GM21381 (cell line): ENCODE measurements at regions not wholly inside any gene's neighbourhood (a gene's known extent, or its start where the extent isn't known, plus 50 kb on each side); places are given as distances from the start of the nearest gene placed in this dataset.

Experiments used
- ATAC-seq: cut with Tn5 transposase; IDR thresholded peaks from one replicate; pipeline ENCODE4 v1.9.1; 2021; ENCODE audit warnings: mild to moderate bottlenecking, moderate library complexity; ENCODE audit not compliant: unreplicated experiment

DNA sequence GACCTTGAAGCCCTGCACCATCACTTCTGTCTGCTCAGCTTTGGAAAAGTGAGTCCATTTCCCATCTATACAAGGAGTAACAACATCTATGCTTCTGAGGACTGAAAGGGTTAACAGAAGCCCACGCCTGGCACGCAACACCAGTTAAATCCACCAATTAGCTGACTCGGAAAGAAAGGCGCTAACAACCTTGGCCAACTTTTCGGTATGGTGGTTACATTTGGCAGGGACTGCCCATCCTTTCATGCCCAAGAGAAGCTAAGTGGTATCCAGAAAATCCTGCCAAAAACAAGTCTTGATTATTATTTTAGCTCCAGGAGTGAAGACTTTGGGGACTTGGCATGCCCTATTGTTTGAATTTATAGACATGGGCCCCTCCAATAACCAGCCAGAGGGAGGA lies 202.3 kb upstream of the RPL38 start:
- ATAC-seq, result no peak

GRCh38 chr17:74002241-74002640 lies 201.2 kb upstream of the RPL38 start:
- no peak for ATAC-seq

GRCh38 chr17:74004056-74004455 lies 199.4 kb upstream of the RPL38 start:
- ATAC-seq, result no peak

- ATAC-seq, result no peak
These were observed 197.7 kb upstream of the RPL38 start for GRCh38 chr17:74005790-74006189.

- no peak for ATAC-seq
These were observed 197.1 kb upstream of the RPL38 start for GRCh38 chr17:74006371-74006770.

DNA sequence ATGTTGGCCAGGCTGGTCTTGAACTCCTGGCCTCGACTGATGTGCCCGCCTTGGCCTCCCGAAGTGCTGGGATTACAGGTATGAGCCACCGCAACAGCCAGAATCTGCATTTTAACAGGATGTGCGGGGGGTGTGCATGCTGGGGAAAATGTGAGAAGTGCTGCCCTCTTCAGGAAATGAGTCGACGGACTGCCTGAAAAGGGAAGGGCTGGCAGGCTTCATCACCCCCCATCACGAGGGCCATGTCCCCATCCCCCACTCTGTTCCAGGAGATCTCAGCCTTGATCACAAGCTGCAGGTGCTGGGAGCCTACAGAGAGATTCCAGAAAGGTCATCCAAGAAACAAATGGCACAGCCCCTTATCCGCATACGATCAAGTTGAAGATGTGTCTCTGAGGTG lies 195.3 kb upstream of the RPL38 start:
- ATAC-seq, result no peak

DNA sequence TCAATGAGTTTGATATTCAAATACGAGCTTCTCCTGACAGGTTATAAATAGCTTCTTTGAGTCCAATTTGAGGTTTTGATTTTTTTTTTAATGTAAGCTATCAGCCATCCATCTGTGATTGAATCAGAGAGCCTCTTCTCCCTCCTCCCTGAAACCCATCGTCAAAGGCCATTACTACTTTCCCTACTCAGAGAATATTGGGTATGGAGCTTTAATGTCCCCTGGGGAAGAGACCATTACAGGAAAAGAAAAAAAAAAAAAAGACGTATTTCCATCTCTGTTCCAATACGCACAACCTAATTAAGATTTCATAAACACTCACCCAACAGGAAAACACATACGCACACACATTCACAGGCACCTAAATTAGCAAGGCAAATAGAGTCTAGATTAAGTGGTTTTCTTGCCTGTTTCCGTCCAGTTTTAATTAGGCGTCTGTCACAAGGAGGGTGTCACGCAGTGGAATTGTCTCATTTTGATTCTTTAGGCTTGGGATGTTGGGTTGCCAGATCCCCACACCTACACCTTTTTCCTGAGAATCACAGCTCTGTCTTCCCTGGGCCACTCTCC lies 194.3 kb upstream of the RPL38 start:
- ATAC-seq, result no peak

DNA sequence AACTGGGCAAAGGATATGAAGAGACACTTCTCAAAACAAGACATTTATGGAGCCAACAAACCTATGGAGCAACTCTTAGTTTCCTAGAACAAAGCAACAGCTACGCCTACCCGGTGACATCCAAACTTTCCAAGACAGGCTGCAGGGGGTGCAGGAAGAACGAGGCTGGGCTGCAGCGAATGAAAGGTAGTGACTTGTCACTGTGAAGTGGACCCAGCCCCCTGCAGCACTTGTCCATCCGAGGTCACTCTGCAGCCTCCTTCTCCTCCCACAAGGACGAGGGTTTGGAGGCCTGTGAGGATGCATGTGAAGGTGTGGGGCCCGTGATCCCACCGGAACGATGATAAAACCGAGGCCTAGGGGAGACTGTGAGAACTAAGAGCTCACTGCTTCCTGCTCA lies 192.6 kb upstream of the RPL38 start:
- ATAC-seq, result no peak

DNA sequence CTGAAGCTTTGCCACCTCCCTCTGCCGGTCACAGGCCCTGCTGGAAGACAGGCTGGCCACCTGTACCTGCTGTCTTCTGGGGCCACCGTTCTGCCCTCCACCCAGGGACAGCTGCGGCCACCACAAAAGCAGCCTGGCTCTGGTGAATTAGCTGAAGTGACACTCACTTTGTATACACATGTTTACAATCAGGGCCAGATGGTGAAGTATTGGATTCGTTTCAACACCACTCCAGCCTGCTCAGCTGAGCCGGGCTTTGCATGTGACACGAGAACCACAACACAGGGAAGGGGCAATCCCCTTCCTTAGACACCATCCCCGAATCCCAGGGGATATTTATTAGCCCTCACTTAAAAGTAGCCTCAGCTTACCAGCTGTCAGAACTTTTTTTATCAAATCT lies 191.5 kb upstream of the RPL38 start:
- ATAC-seq, result no peak

GRCh38 chr17:74012465-74012864 lies 191.0 kb upstream of the RPL38 start:
- ATAC-seq, result no peak

GRCh38 chr17:74015316-74015715 lies 188.2 kb upstream of the RPL38 start:
- ATAC-seq, result no peak

- no peak for ATAC-seq
These were observed 187.5 kb upstream of the RPL38 start for GRCh38 chr17:74015990-74016389.

GRCh38 chr17:74016461-74016860 lies 187.0 kb upstream of the RPL38 start:
- ATAC-seq, result no peak

GRCh38 chr17:74017466-74017865 lies 186.0 kb upstream of the RPL38 start:
- no peak for ATAC-seq

DNA sequence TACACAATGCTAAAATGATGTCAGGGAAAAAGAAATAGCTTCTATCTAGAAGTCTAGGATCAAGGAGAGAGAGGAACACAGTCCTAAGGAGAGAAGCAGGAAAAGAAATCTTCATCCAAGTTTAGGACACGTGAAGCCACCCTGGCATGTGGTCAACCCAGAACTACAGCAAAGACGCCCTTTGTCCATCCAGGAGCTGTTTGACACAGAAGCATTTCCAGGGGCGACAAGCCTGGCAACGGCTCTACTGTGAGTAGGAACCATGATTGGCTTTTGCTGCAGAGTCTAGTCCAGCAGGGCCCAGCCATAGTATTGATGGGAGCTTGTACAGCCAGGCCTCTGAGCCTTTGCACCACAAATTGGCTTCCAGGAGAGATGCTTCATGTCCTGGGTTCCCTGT lies 185.4 kb upstream of the RPL38 start:
- ATAC-seq, result no peak

- no peak for ATAC-seq
These were observed 184.2 kb upstream of the RPL38 start for GRCh38 chr17:74019271-74019670.

- no peak for ATAC-seq
These were observed 183.6 kb upstream of the RPL38 start for GRCh38 chr17:74019860-74020259.

GRCh38 chr17:74020522-74020921 lies 183.0 kb upstream of the RPL38 start:
- ATAC-seq, result no peak

DNA sequence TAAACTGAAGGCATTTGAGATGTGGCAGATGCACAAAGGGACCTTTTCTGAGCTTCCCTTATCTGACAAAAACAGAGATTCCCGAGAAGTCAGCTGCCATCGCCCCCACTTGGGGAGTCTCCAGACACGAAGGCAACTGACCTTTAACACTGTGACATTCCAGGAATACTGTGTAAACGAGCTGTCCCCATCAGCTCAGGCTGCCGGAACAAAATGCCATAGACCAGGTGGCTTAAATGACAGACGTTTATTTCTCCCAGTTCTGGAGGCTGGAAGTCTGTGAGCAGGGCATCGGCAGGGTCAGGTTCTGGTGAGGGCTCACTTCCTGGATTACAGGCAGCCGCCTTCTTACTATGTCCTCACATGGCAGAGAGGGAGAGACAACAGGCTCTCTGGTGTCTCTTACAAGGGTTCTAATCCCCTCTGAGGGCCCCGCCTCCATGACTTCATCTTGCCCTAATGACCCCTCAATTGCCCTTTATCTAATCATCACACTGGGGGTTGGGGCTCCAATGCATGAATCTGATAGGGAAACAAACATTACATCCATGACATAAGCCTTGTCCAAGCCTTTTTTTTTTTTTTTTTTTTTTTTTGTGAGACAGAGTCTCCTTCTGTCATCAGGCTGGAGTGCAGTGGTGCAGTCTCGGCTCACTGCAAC lies 178.5 kb upstream of the RPL38 start:
- ATAC-seq, result no peak

- ATAC-seq, result no peak
These were observed 176.0 kb upstream of the RPL38 start for GRCh38 chr17:74027444-74027843.

DNA sequence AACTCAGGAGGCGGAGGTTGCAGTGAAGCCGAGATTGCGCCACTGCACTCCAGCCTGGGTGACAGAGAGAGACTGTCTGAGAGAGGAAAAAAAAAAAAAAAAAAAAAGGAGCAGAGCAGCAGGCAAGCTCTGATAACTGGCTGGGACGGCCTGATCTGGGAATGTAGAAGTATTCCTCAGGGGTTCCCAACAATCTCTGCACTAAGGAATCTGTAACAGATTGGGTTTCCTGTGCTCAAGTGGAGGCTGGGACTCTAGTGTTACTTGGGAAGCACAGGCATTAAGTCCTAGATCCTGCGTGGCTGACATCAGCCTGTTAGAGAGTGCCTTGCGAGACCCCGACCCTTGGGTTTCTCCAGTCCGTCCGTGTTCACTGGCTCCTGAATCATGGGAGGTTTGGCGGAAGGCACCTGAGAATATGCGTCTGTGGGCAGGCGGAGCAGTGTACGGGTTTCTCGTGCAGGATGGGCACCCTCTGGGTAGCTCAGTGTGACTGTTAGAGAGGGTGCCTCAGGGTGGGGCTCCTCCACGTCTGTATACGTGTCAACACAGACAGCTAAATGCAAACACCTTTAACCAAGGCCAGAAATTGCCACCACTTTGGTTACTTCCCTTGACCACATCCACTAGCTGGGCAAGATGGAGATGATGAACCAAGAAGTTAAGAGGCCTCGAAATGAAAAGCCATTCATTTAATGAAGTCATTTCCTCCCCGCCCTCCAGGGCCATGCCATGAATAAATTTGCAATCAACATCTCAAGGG lies 174.9 kb upstream of the RPL38 start:
- ATAC-seq, result no peak

DNA sequence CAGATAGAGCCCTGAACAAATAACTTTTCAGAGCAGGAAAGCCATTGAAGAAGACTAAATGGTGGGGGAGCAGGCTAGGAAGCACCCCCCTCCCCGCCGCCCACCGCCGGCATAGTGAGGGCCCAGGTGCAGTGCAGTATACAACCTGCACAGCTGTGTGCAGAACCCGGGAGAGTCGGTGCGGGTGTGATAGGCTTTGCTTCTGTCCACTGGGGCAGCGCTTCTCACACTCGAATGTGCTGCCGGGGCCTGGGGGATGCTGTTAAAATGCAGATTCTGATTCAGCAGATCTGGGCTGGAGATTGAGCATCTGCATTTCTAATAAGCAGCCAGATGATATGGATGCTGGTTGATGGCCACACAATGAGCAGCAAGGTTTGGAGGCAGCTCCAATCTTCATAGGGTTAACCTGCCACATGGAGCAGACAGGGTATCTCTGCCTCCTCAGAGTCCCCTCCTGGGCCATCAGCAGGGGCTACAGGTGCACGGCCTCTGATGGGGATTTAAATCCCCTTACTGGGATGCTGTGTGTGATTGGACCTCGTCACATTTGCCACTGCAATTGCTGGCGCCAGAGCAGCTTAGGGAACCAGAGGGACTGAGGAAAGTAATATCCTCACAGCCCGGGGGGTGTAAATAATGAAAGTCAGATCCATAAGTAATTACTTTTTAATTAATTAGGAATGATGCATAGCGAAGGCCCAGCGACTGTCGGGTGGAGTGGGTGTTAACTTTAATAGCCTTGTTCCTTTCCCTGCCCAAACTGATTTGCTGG lies 172.0 kb upstream of the RPL38 start:
- ATAC-seq, result no peak
